ENCODE measurements at regions not wholly inside any gene's neighbourhood (a gene's known extent, or its start where the extent isn't known, plus 50 kb on each side); places are given as distances from the start of the nearest gene placed in this dataset.

DNA sequence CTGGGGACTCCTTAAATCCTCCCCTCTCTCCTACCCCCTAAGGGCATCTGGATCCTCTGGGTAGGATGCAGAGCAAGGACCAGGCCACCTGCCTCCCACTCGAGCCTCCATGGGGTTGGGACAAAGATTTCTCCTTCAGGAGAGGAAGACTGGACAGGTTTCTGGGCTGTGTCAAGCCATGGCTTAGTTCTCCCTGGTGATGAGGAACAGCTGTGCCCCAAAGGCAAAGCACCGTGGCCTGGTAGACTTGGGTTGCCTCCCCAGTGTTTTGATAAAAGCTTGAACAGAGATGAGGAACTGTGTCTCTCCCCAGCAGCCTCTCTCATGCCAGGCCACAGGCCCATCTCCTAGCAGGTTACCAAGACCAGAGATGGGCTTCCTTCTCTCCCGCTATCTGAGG lies 238.3 kb downstream of the WDR11 start:
- intact Hi-C loops (cut with DNase I), result no loop called here
- no peak for ATAC-seq
- no peak overlapping the region for H3K27ac ChIP-seq

DNA sequence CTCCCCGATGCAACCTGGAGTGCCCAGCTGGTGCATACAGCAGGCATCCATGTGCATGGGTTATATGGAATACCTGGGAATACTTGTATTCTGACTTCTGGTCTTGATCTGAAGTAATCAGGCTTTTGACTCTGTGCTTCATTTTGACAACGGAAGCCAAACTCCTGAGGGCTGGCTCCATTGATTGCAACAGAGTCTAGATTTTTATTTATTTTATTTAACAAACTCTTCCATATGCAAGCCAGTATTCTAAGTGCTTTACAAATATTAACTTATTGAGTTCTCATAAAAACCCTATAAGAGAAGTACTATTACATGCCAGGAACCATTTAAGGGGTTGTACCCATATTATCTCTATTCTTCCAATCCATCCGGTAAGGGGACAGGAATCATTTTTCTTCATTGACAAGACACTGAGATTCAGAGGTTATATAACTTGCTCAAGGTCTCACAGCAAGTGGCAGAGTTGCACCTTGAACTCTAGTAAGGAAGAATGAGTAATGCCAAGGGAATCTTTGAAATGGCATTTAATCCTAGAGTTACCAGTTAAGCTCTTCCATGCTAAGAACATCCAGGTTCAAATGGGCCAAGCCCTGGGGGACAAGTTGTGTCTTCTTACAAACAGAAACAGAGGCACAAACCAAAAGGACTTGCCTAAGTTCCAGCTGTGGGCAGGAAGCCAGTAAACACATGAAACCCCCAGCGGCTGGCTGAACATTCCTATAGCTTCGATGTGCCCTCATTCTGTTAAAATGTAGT lies 241.0 kb downstream of the WDR11 start:
- intact Hi-C loops (cut with DNase I), result no loop called here
- peak overlapping the region; percentile 28 for H3K27ac ChIP-seq

More for the DNA sequence above, 238.3 kb downstream of the WDR11 start:
- no peak overlapping the region for H3K4me3 ChIP-seq
- H3K36me3 ChIP-seq, result no peaks in the 10 kb centered on the region
- H3K9me3 ChIP-seq, result no peaks in the 10 kb centered on the region
- H3K4me1 ChIP-seq, result no peaks in the 10 kb centered on the region
- TF ChIP-seq, protein P1, sequence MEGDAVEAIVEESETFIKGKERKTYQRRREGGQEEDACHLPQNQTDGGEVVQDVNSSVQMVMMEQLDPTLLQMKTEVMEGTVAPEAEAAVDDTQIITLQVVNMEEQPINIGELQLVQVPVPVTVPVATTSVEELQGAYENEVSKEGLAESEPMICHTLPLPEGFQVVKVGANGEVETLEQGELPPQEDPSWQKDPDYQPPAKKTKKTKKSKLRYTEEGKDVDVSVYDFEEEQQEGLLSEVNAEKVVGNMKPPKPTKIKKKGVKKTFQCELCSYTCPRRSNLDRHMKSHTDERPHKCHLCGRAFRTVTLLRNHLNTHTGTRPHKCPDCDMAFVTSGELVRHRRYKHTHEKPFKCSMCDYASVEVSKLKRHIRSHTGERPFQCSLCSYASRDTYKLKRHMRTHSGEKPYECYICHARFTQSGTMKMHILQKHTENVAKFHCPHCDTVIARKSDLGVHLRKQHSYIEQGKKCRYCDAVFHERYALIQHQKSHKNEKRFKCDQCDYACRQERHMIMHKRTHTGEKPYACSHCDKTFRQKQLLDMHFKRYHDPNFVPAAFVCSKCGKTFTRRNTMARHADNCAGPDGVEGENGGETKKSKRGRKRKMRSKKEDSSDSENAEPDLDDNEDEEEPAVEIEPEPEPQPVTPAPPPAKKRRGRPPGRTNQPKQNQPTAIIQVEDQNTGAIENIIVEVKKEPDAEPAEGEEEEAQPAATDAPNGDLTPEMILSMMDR (IDR thresholded peaks at IDR 0.05), result no peak
- no peak for DNase-seq
- no peaks in the 10 kb centered on the region for H3K27me3 ChIP-seq

DNA sequence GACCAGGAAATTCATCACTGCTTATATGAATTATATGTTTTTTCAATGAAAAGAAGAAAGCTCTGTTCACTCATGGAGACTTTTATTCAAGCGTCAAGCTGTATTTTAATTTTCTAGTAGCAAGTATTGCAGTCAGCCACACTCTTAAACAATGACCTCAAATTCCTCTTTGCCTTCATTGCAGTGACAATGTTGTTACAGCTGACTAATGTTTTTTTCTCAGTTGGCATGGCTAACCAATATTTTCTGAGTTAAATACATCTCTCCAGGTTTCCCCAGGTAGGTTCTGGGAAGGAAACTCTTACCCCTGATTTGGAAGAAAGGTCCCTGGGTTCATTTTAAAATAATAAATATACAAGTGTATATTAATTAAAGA lies 241.5 kb downstream of the WDR11 start:
- H3K27ac ChIP-seq, result peak overlapping the region; percentile 27
- H3K4me3 ChIP-seq, result no peak overlapping the region
- no peak for DNase-seq
- H3K27me3 ChIP-seq, result no peaks in the 10 kb centered on the region
- TF ChIP-seq, protein P1 (IDR thresholded peaks at IDR 0.05), result no peak
- intact Hi-C loops (cut with DNase I), result no loop called here
- no peak for ATAC-seq
- H3K9me3 ChIP-seq, result no peaks in the 10 kb centered on the region
- H3K4me1 ChIP-seq, result no peaks in the 10 kb centered on the region
- no peaks in the 10 kb centered on the region for H3K36me3 ChIP-seq

More for the DNA sequence above, 241.0 kb downstream of the WDR11 start:
- H3K9me3 ChIP-seq, result no peaks in the 10 kb centered on the region
- no peaks in the 10 kb centered on the region for H3K4me1 ChIP-seq
- H3K36me3 ChIP-seq, result no peaks in the 10 kb centered on the region
- DNase-seq (no peak), ATAC-seq (no peak)
- H3K4me3 ChIP-seq, result no peak overlapping the region
- TF ChIP-seq, protein P1 (IDR thresholded peaks at IDR 0.05), result no peak
- no peaks in the 10 kb centered on the region for H3K27me3 ChIP-seq

DNA sequence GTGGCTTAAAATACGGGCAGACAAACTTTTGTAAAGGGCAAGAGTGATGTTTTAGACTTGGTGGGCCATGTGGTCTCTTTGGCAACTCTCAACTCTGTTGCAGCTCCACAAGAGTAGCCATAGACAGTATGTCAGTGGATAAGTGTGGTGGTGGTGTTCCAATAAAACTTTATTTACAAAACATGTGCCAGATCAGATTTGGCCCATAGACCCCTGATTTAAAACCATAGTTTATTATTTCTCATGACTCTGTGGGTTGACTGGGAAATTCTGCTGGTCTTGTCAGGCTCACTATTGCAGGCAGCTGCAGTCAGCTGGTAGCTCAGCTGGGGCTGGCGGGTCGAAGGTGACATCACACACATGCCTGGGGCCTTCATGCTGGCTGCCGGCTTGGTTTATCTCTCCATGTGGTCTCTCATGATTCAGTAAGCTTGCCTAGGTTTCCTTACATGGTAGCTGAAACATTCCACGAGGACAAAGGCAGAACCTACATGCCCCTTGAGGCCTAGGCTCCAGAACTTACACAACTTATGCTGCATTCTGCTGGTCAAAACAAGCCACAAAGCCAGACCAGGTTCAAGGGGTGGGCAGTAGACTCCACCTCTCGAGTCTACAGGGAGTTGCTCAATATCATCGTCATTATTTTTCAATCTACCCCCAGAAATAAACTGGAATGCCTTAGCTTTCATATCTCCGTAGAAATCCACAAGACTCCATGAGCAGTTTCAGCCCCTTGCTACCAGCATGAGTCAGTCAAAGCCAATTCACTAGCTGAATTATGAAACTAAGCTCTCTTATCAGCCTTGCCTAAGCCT lies 245.7 kb downstream of the WDR11 start:
- peak overlapping the region; percentile 71 for H3K27ac ChIP-seq

DNA sequence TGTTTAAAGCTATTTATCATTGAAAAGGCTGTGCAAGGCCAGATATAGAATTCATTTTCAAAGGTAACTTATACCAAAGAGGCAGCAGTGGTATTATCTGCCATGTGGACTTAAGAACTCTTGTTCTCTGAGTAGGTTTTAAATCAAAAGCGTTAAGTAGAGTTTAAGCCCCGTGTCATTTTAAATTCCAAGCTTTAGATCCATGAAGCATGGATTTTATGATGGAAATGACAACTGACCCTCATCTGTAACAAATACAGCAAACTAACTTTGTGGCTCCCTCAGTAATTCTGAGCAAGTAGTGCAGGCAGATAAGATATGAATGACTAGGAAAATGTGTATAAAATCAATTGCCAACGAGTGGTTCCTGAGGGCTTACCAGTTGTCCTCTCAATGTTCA lies 247.0 kb downstream of the WDR11 start:
- no peaks in the 10 kb centered on the region for H3K4me1 ChIP-seq
- intact Hi-C loops (cut with DNase I), result no loop called here
- H3K27ac ChIP-seq, result no peak overlapping the region
- ATAC-seq (no peak), DNase-seq (no peak)
- H3K36me3 ChIP-seq, result no peaks in the 10 kb centered on the region
- H3K27me3 ChIP-seq, result no peaks in the 10 kb centered on the region
- H3K9me3 ChIP-seq, result no peaks in the 10 kb centered on the region
- H3K4me3 ChIP-seq, result no peak overlapping the region
- TF ChIP-seq, protein P1 (IDR thresholded peaks at IDR 0.05), result no peak

More for the DNA sequence above, 245.7 kb downstream of the WDR11 start:
- Histone ChIP-seq H3K9me3 (no peaks in the 10 kb centered on the region), H3K27me3 (no peaks in the 10 kb centered on the region), H3K4me1 (no peaks in the 10 kb centered on the region), H3K4me3 (no peak overlapping the region), H3K36me3 (no peaks in the 10 kb centered on the region)
- TF ChIP-seq, protein P1 (IDR thresholded peaks at IDR 0.05), result no peak
- intact Hi-C loops (cut with DNase I), result no loop called here
- DNase-seq, result no peak
- ATAC-seq, result peak; percentile 66

Data from upper lobe of right lung (tissue), 1 donor.